Body of pancreas (tissue), 4 donors: ENCODE measurements at regions not wholly inside any gene's neighbourhood (a gene's known extent, or its start where the extent isn't known, plus 50 kb on each side); places are given as distances from the start of the nearest gene placed in this dataset.

ENCODE experiments used
- POLR2A ChIP-seq, 3 donors: fragments of 450-650 bp; IDR thresholded peaks; one replicate each; pipeline ENCODE4 v1.6.1; 2016; ENCODE audit warnings: antibody characterized with exemption in 3 of 3, mild to moderate bottlenecking in 2 of 3
- TF ChIP-seq, protein P1 (sequence below), 7 experiments: fragments of 450-650 bp in 4 of 7; fragments of 200-600 bp in 3 of 7; sonication (generic) in 3 of 7; IDR thresholded peaks; one replicate each; pipeline ENCODE4 v1.5.1; 2016 to 2019; ENCODE audit warnings: antibody characterized with exemption in 7 of 7

DNA sequence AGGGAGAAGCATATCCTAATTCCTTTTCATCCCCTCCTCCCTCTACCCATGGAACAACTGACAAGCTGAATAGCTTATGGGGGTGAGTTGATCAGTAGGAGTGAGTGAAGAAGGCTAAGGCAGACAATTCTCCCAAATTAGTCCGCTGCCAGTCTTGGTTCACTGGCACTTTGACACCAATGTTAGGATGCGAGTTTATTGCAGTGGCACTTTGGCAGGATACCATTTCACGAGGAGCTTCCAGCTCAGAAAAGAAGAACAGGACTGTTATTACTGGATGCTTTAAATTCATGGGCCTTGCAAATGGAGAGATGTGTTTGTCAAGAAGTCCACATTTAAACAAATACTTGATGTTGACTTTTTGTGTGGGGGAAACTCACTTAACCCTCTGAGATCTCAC, 427.6 kb downstream of the NR2F1-AS1 start:
- TF ChIP-seq, protein P1, sequence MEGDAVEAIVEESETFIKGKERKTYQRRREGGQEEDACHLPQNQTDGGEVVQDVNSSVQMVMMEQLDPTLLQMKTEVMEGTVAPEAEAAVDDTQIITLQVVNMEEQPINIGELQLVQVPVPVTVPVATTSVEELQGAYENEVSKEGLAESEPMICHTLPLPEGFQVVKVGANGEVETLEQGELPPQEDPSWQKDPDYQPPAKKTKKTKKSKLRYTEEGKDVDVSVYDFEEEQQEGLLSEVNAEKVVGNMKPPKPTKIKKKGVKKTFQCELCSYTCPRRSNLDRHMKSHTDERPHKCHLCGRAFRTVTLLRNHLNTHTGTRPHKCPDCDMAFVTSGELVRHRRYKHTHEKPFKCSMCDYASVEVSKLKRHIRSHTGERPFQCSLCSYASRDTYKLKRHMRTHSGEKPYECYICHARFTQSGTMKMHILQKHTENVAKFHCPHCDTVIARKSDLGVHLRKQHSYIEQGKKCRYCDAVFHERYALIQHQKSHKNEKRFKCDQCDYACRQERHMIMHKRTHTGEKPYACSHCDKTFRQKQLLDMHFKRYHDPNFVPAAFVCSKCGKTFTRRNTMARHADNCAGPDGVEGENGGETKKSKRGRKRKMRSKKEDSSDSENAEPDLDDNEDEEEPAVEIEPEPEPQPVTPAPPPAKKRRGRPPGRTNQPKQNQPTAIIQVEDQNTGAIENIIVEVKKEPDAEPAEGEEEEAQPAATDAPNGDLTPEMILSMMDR (IDR thresholded peaks at IDR 0.05) = no peak
- TF ChIP-seq POLR2A (IDR thresholded peaks at IDR 0.05) = no peak
